ENCODE measurements at regions not wholly inside any gene's neighbourhood (a gene's known extent, or its start where the extent isn't known, plus 50 kb on each side); places are given as distances from the start of the nearest gene placed in this dataset.
"Not testable (repeated sequence)": the region's sequence is repeated elsewhere in the genome, so short reads cannot be mapped to it uniquely, and the experiment has no call there.

DNA sequence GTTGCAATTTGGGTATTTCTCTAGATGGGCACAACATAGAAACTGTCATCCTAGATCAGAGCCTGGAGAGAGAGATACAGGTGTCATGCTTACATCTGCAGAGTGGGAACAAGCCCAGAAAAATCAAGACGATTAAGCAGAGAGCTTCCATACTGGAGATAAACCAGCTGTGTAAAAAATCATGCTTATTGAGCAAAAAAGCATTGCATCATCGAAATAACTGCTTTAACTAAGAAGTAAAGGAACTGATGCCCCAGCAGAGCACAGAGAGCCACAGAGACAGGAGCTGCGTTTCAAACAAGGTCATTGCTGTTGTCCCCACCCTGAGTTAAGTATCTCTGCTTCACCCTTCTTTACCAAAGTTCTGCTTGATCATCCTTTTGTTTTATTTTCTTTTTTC is 138.0 kb downstream of the CCDC74A start:
- TF ChIP-seq CTCF, POLR2A (IDR thresholded peaks at IDR 0.05): not testable (repeated sequence)
